HL-60 (cell line): ENCODE measurements at regions not wholly inside any gene's neighbourhood (a gene's known extent, or its start where the extent isn't known, plus 50 kb on each side); places are given as distances from the start of the nearest gene placed in this dataset.

Source experiments
- DNase-seq, 2 experiments: peaks; one replicate each; pipeline ENCODE4 v3.0.0-alpha.2; 2010 to 2020; ENCODE audit warnings: low read depth in 1 of 2, low spot score in 1 of 2
- H3K27ac ChIP-seq: fragments of 250-450 bp; sonication (Bioruptor Pico); replicated peaks from 2 replicates; pipeline ENCODE4 v1.5.1; 2020; ENCODE audit warnings: mild to moderate bottlenecking, moderate library complexity
- H3K27me3 ChIP-seq: fragments of 250-450 bp; sonication (Bioruptor Pico); 2 replicates; pipeline ENCODE4 v1.5.1; 2021; ENCODE audit warnings: mild to moderate bottlenecking, moderate library complexity; ENCODE audit not compliant: insufficient read depth, poor library complexity, severe bottlenecking
- H3K4me3 ChIP-seq: replicated peaks from 2 replicates; pipeline ENCODE4 v1.5.1; 2011; ENCODE audit warnings: mild to moderate bottlenecking, control low read depth, low read length; ENCODE audit not compliant: insufficient read depth
- CTCF ChIP-seq: IDR thresholded peaks from one replicate; pipeline ENCODE4 v1.5.1; 2011; ENCODE audit warnings: low read length, control low read depth, inconsistent platforms; ENCODE audit not compliant: insufficient read depth
- GABPA ChIP-seq: IDR thresholded peaks from 2 replicates; pipeline ENCODE4 v1.6.1; 2012; ENCODE audit warnings: low read depth
- POLR2AphosphoS5 ChIP-seq: IDR thresholded peaks from 2 replicates; pipeline ENCODE4 v1.6.1; 2012; ENCODE audit warnings: low read depth
- REST ChIP-seq: IDR thresholded peaks from 2 replicates; pipeline ENCODE4 v1.6.1; 2012; ENCODE audit warnings: low read depth; ENCODE audit not compliant: insufficient replicate concordance
- SPI1 ChIP-seq: IDR thresholded peaks from 2 replicates; pipeline ENCODE4 v1.6.1; 2012; ENCODE audit warnings: low read depth, mild to moderate bottlenecking, borderline replicate concordance

GRCh38 chr1:219806642-219807041 is 121.7 kb downstream of the SLC30A10 start:
- DNase-seq: no peak

DNA sequence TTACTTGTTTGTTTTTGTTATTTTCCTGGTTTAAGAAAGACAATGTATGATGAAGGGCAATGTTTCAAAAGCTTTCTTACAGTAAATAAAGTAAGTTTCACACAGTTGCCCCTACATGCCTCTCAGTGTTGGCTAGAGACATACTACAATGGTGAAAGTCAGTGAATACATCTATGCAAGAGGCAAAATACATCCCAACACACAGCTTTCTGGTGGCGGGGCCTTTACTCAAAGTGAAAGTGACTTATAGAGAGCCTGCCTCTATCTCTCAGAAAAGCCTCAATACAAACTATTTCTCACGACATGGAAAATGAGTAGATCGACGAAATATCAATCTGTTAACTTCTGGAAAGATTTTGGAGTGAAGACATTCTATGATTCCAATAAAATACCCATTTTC is 122.3 kb downstream of the SLC30A10 start:
- Histone ChIP-seq H3K4me3 (no peak overlapping the region), H3K27me3 (peaks cover 3% of the 10 kb centered on the region), H3K27ac (no peak overlapping the region)
- TF ChIP-seq SPI1: no peak
- no peak for TF ChIP-seq CTCF
- no peak for TF ChIP-seq GABPA
- TF ChIP-seq REST: no peak
- TF ChIP-seq POLR2AphosphoS5: no peak
- DNase-seq: no peak

More at GRCh38 chr1:219806642-219807041, 121.7 kb downstream of the SLC30A10 start:
- peaks cover 3% of the 10 kb centered on the region for H3K27me3 ChIP-seq
- no peak overlapping the region for H3K27ac ChIP-seq
- H3K4me3 ChIP-seq: no peak overlapping the region
- TF ChIP-seq SPI1 (no peak), CTCF (no peak), REST (no peak), POLR2AphosphoS5 (no peak), GABPA (no peak)

- DNase-seq: no peak
- no peak for TF ChIP-seq CTCF
- TF ChIP-seq SPI1: no peak
- TF ChIP-seq REST: no peak
- no peak for TF ChIP-seq POLR2AphosphoS5
- no peak for TF ChIP-seq GABPA
- no peak overlapping the region for H3K4me3 ChIP-seq
- H3K27me3 ChIP-seq: peaks cover 5% of the 10 kb centered on the region
- H3K27ac ChIP-seq: no peak overlapping the region
These were observed 123.2 kb downstream of the SLC30A10 start for GRCh38 chr1:219805191-219805590.
